HUES6 (cell line): ENCODE measurements at regions not wholly inside any gene's neighbourhood (a gene's known extent, or its start where the extent isn't known, plus 50 kb on each side); places are given as distances from the start of the nearest gene placed in this dataset.
"Not testable (repeated sequence)": the region's sequence is repeated elsewhere in the genome, so short reads cannot be mapped to it uniquely, and the experiment has no call there.

ENCODE experiments used
- H3K27ac ChIP-seq: 2 replicates; pipeline ENCODE4 v1.7.0; 2013; ENCODE audit warnings: low read depth, mild to moderate bottlenecking, low read length, inconsistent platforms
- H3K27me3 ChIP-seq: 2 replicates; pipeline ENCODE4 v1.6.1; 2013; ENCODE audit warnings: low read length; ENCODE audit not compliant: control insufficient read depth, insufficient read depth
- H3K36me3 ChIP-seq: 2 replicates; pipeline ENCODE4 v1.6.1; 2013; ENCODE audit warnings: low read length; ENCODE audit not compliant: control insufficient read depth, insufficient read depth
- H3K4me1 ChIP-seq: 2 replicates; pipeline ENCODE4 v1.6.1; 2013; ENCODE audit warnings: low read length; ENCODE audit not compliant: control insufficient read depth, insufficient read depth
- H3K4me3 ChIP-seq: 2 replicates; pipeline ENCODE4 v1.5.1; 2013; ENCODE audit warnings: low read depth, low read length
- H3K9ac ChIP-seq: one replicate; pipeline ENCODE4 v1.6.1; 2013; ENCODE audit warnings: mild to moderate bottlenecking, low read length
- H3K9me3 ChIP-seq: 2 replicates; pipeline ENCODE4 v1.6.1; 2013; ENCODE audit warnings: low read depth, low read length; ENCODE audit not compliant: control insufficient read depth, insufficient read depth

DNA sequence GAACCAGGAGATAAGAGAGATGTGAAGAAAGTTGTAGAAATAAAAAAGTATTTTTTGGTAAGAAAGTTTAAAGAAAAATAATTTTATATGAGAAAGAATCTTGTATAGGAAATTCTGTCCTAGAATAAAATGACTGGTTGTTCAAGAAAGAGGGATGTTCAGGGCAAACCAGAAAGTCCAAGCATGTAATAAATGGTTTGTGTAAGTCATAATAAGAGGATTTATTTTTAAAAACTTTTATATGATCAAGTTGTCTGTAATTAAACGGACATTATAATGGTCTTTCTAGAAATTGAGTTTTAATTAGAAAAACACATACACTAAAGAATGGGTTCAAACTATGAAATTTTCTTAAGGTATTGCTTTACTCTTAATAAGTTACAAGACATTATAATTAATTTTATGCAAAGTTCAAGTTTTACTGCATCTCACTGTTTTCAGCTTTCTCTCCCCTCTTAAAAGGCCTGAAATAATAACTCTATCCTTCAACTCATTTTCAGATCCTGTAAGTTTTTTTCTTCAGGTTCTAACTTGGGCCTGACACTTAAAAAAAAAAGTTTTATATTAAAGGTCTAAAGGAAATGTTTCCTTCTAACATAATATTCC, 56.1 kb upstream of the ZNF300 start:
- no peaks in the 10 kb centered on the region for H3K36me3 ChIP-seq
- H3K9me3 ChIP-seq = peaks cover 64% of the 10 kb centered on the region
- no peak overlapping the region for H3K4me3 ChIP-seq
- no peaks in the 10 kb centered on the region for H3K4me1 ChIP-seq
- H3K9ac ChIP-seq = no peak overlapping the region
- H3K27ac ChIP-seq = no peak overlapping the region
- no peaks in the 10 kb centered on the region for H3K27me3 ChIP-seq

DNA sequence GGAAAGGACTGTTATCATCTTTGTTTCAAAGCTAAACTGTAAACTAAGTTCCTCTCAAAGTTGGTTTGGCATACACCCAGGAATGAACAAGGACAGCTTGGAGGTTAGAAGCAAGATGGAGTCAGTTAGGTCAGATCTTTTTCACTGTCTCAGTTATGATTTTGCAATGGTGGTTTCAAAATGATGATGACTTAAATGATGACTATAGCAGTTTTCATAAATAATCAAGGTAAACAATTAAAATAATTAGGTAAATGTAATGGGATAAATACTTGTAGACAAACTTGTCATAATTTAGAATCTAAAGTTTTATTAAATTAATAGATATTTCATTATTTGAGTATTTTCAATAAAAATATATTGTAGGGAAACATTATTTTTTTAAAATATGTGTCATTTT, 55.5 kb upstream of the ZNF300 start:
- peaks cover 68% of the 10 kb centered on the region for H3K9me3 ChIP-seq

More for the DNA sequence above, 55.5 kb upstream of the ZNF300 start:
- H3K9ac ChIP-seq, H3K36me3 ChIP-seq, H3K27me3 ChIP-seq, H3K27ac ChIP-seq, H3K4me3 ChIP-seq, H3K4me1 ChIP-seq: not testable (repeated sequence)
